H9 (cell line): ENCODE measurements at regions not wholly inside any gene's neighbourhood (a gene's known extent, or its start where the extent isn't known, plus 50 kb on each side); places are given as distances from the start of the nearest gene placed in this dataset.

Source experiments
- DNase-seq: peaks from one replicate; pipeline ENCODE4 v3.0.0-alpha.2; 2017
- H2AFZ ChIP-seq: one replicate; pipeline ENCODE4 v1.6.1; 2013; ENCODE audit warnings: mild to moderate bottlenecking, low read length, control low read depth, moderate library complexity
- H2AK5ac ChIP-seq: 2 replicates; pipeline ENCODE4 v1.6.1; 2013; ENCODE audit warnings: low read length, control low read depth, mixed read lengths; ENCODE audit not compliant: insufficient read length
- H2BK120ac ChIP-seq: one replicate; pipeline ENCODE4 v1.6.1; 2013; ENCODE audit warnings: low read depth, mild to moderate bottlenecking, low read length, control low read depth, inconsistent platforms; ENCODE audit not compliant: poor library complexity, severe bottlenecking
- H2BK12ac ChIP-seq: 2 replicates; pipeline ENCODE4 v1.6.1; 2013; ENCODE audit warnings: low read length, control low read depth, mixed read lengths, low read depth; ENCODE audit not compliant: insufficient read length
- H2BK15ac ChIP-seq: 2 replicates; pipeline ENCODE4 v1.6.1; 2013; ENCODE audit warnings: low read depth, low read length, control low read depth
- H2BK20ac ChIP-seq: one replicate; pipeline ENCODE4 v1.6.1; 2013; ENCODE audit warnings: low read depth, mild to moderate bottlenecking, low read length, control low read depth, inconsistent platforms; ENCODE audit not compliant: poor library complexity, severe bottlenecking
- H2BK5ac ChIP-seq: 2 replicates; pipeline ENCODE4 v1.6.1; 2013; ENCODE audit warnings: low read length, control low read depth, mixed read lengths; ENCODE audit not compliant: insufficient read length
- H3K14ac ChIP-seq: 2 replicates; pipeline ENCODE4 v1.6.1; 2013; ENCODE audit warnings: low read length, control low read depth; ENCODE audit not compliant: insufficient read depth
- H3K18ac ChIP-seq: 2 replicates; pipeline ENCODE4 v1.6.1; 2013; ENCODE audit warnings: low read depth, mild to moderate bottlenecking, mixed read lengths, low read length, control low read depth; ENCODE audit not compliant: insufficient read length
- H3K23ac ChIP-seq: 2 replicates; pipeline ENCODE4 v1.6.1; 2013; ENCODE audit warnings: low read length, control low read depth, mixed read lengths, low read depth; ENCODE audit not compliant: insufficient read length
- H3K23me2 ChIP-seq: 2 replicates; pipeline ENCODE4 v1.6.1; 2013; ENCODE audit warnings: low read depth, mild to moderate bottlenecking, mixed read lengths, low read length, control low read depth; ENCODE audit not compliant: insufficient read length, poor library complexity, severe bottlenecking
- H3K27ac ChIP-seq: 2 replicates; pipeline ENCODE4 v1.5.1; 2013; ENCODE audit warnings: low read length, control low read depth, mixed read lengths, low read depth; ENCODE audit not compliant: insufficient read length
- H3K27me3 ChIP-seq: 2 replicates; pipeline ENCODE4 v1.6.1; 2013; ENCODE audit warnings: low read length, control low read depth, inconsistent platforms; ENCODE audit not compliant: insufficient read depth
- H3K4ac ChIP-seq: 2 replicates; pipeline ENCODE4 v1.6.1; 2013; ENCODE audit warnings: low read depth, mild to moderate bottlenecking, control low read depth, inconsistent platforms, low read length, moderate library complexity
- H3K4me1 ChIP-seq: 2 replicates; pipeline ENCODE4 v1.6.1; 2013; ENCODE audit warnings: low read length, control low read depth, inconsistent platforms; ENCODE audit not compliant: insufficient read depth
- H3K4me2 ChIP-seq: 2 replicates; pipeline ENCODE4 v1.6.1; 2013; ENCODE audit warnings: low read length, control low read depth, mixed read lengths; ENCODE audit not compliant: insufficient read length, insufficient read depth
- H3K56ac ChIP-seq: 2 replicates; pipeline ENCODE4 v1.6.1; 2013; ENCODE audit warnings: low read depth, mild to moderate bottlenecking, mixed read lengths, low read length, control low read depth; ENCODE audit not compliant: insufficient read length
- H3K79me1 ChIP-seq: 2 replicates; pipeline ENCODE4 v1.6.1; 2013; ENCODE audit warnings: low read depth, mild to moderate bottlenecking, moderate library complexity, low read length, control low read depth, inconsistent platforms; ENCODE audit not compliant: insufficient read depth, poor library complexity, severe bottlenecking
- H3K79me2 ChIP-seq: 2 replicates; pipeline ENCODE4 v1.6.1; 2013; ENCODE audit warnings: low read length, control low read depth, inconsistent platforms; ENCODE audit not compliant: insufficient read depth
- H3K9ac ChIP-seq: 2 replicates; pipeline ENCODE4 v1.6.1; 2013; ENCODE audit warnings: low read length, control low read depth, mixed read lengths; ENCODE audit not compliant: insufficient read length; ENCODE audit errors: extremely low read depth
- H3K9me3 ChIP-seq: one replicate; pipeline ENCODE4 v1.6.1; 2013; ENCODE audit warnings: low read depth, low read length, inconsistent platforms; ENCODE audit not compliant: control insufficient read depth
- H3T11ph ChIP-seq: one replicate; pipeline ENCODE4 v1.6.1; 2013; ENCODE audit warnings: mild to moderate bottlenecking, low read length, control low read depth, inconsistent platforms
- H4K20me1 ChIP-seq: one replicate; pipeline ENCODE4 v1.6.1; 2013; ENCODE audit not compliant: control insufficient read depth, insufficient read length, insufficient read depth
- H4K5ac ChIP-seq: 2 replicates; pipeline ENCODE4 v1.6.1; 2013; ENCODE audit warnings: low read depth, mild to moderate bottlenecking, mixed read lengths, low read length, control low read depth; ENCODE audit not compliant: insufficient read length
- H4K8ac ChIP-seq: replicated peaks from 2 replicates; pipeline ENCODE4 v1.6.1; 2013; ENCODE audit warnings: low read length, control low read depth, mixed read lengths, low read depth; ENCODE audit not compliant: insufficient read length
- H4K91ac ChIP-seq: 2 replicates; pipeline ENCODE4 v1.6.1; 2013; ENCODE audit warnings: low read depth, mild to moderate bottlenecking, moderate library complexity, mixed read lengths, low read length, control low read depth; ENCODE audit not compliant: insufficient read length
- H3K27ac Mint-ChIP-seq, 3 experiments: 2 replicates in 2 of 3; 3 replicates in 1 of 3; pipeline ENCODE4 v1.8.0; 2020 to 2021; ENCODE audit warnings: mixed read lengths in 3 of 3, mild to moderate bottlenecking in 1 of 3, moderate library complexity in 1 of 3
- H3K27me3 Mint-ChIP-seq: 2 replicates; pipeline ENCODE4 v1.8.0; 2021; ENCODE audit warnings: low read depth, mild to moderate bottlenecking, moderate library complexity, mixed read lengths
- H3K36me3 Mint-ChIP-seq, 3 experiments: 2 replicates in 2 of 3; 3 replicates in 1 of 3; pipeline ENCODE4 v1.8.0; 2020 to 2021; ENCODE audit warnings: low read depth in 3 of 3, mixed read lengths in 3 of 3; ENCODE audit not compliant: insufficient read depth in 1 of 3
- H3K4me1 Mint-ChIP-seq, 2 experiments: 2 replicates each; pipeline ENCODE4 v1.8.0; 2020; ENCODE audit warnings: mixed read lengths in 2 of 2
- H3K4me3 Mint-ChIP-seq, 2 experiments: 2 replicates in 1 of 2; 3 replicates in 1 of 2; pipeline ENCODE4 v1.8.0; 2020 to 2021; ENCODE audit warnings: mild to moderate bottlenecking in 2 of 2, mixed read lengths in 2 of 2, moderate library complexity in 1 of 2
- H3K9me3 Mint-ChIP-seq, 2 experiments: 2 replicates in 1 of 2; 3 replicates in 1 of 2; pipeline ENCODE4 v1.8.0; 2020; ENCODE audit warnings: mild to moderate bottlenecking in 2 of 2, mixed read lengths in 2 of 2, moderate library complexity in 1 of 2
- CTCF ChIP-seq: fragments of 200-600 bp; sonication (generic); conservative IDR thresholded peaks from 3 replicates; pipeline ENCODE4 v1.8.0; 2021; ENCODE audit warnings: antibody characterized with exemption, mild to moderate bottlenecking
- WGBS: extraction: QIAGEN DNeasy Blood & Tissue Kit; methylation state at CpG from one replicate; pipeline ENCODE4 v1.1.7; 2013; ENCODE audit warnings: missing lambda C conversion rate, low lambda C conversion rate, mixed read lengths; ENCODE audit not compliant: insufficient read length; ENCODE audit errors: extremely low coverage; 5-methylcytosine and 5-hydroxymethylcytosine counted together

GRCh38 chr6:40674170-40674569 lies 87.0 kb upstream of the LRFN2 start:
- Histone ChIP-seq H3K27ac (no peak overlapping the region), H4K91ac (no peak overlapping the region), H4K5ac (no peak overlapping the region), H3K4ac (no peak overlapping the region), H3K27me3 (no peaks in the 10 kb centered on the region), H3K56ac (no peak overlapping the region), H2BK12ac (no peak overlapping the region), H3K79me1 (no peaks in the 10 kb centered on the region), H3K79me2 (no peaks in the 10 kb centered on the region), H3K4me1 (no peaks in the 10 kb centered on the region), H2BK5ac (no peak overlapping the region), H3K23me2 (no peaks in the 10 kb centered on the region), H3K23ac (no peak overlapping the region), H2BK20ac (no peak overlapping the region), H2BK15ac (no peak overlapping the region), H2BK120ac (no peak overlapping the region), H3K4me2 (no peak overlapping the region), H3K14ac (no peak overlapping the region), H4K20me1 (no peaks in the 10 kb centered on the region), H2AK5ac (no peak overlapping the region), H4K8ac (no peak overlapping the region), H2AFZ (no peak overlapping the region), H3K9ac (no peak overlapping the region), H3K18ac (no peak overlapping the region), H3T11ph (no peak overlapping the region), H3K9me3 (no peaks in the 10 kb centered on the region)
- no peak for TF ChIP-seq CTCF
- H3K27me3 Mint-ChIP-seq, result peaks cover 3% of the 10 kb centered on the region; the same call in 1 of the 2 replicates
- peaks cover 4 to 5% of the 10 kb centered on the region in 2 experiments; a peak in 3 of 5 replicates for H3K9me3 Mint-ChIP-seq
- WGBS, result no CpG with 5 or more reads among the region's 8 CpGs
- DNase-seq, result no peak
- no peaks in the 10 kb centered on the region; a peak in 2 of 7 replicates for H3K36me3 Mint-ChIP-seq
- H3K27ac Mint-ChIP-seq, result no peak overlapping the region
- H3K4me3 Mint-ChIP-seq, result no peak overlapping the region
- H3K4me1 Mint-ChIP-seq, result no peaks in the 10 kb centered on the region
